MG63 (cell line): ENCODE measurements at regions not wholly inside any gene's neighbourhood (a gene's known extent, or its start where the extent isn't known, plus 50 kb on each side); places are given as distances from the start of the nearest gene placed in this dataset.
A peak's percentile ranks its signal among the peaks of the same experiment; 100 is the strongest.
"Not testable (repeated sequence)": the region's sequence is repeated elsewhere in the genome, so short reads cannot be mapped to it uniquely, and the experiment has no call there.

Source experiments
- DNase-seq: peaks from one replicate; pipeline ENCODE4 v3.0.0-alpha.2; 2020
- H3K27me3 ChIP-seq: fragments of 250-450 bp; sonication (Bioruptor Pico); 2 replicates; pipeline ENCODE4 v1.5.1; 2020; ENCODE audit warnings: mild to moderate bottlenecking, moderate library complexity
- H3K36me3 ChIP-seq: fragments of 250-450 bp; sonication (Bioruptor Pico); 2 replicates; pipeline ENCODE4 v1.5.1; 2020; ENCODE audit warnings: mild to moderate bottlenecking, moderate library complexity
- H3K4me3 ChIP-seq: fragments of 250-450 bp; sonication (Bioruptor Pico); 2 replicates; pipeline ENCODE4 v1.5.1; 2020; ENCODE audit warnings: mild to moderate bottlenecking, moderate library complexity
- H3K9me3 ChIP-seq: fragments of 250-450 bp; sonication (Bioruptor Pico); 2 replicates; pipeline ENCODE4 v1.5.1; 2020; ENCODE audit warnings: mild to moderate bottlenecking, moderate library complexity

DNA sequence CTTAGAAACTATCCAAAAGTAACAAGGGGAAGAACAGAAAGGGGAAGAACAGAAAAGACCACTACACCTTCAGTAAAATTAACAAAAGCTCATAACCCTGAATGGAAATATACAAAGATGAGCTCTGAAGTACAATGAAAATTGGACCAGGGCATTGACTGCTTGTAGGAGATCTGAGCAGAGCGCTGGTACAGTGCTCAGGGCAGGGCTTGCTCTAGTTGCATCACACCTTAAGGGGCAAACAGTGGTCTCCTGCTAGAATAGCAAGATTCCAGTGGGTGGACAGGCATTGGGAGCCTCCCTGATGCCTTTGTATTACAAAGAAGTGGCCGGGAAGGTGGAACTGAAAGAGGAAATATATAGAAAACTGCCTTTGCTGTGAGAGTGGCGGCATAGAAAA lies 111.9 kb upstream of the RGS1 start:
- no peaks in the 10 kb centered on the region for H3K27me3 ChIP-seq
- H3K36me3 ChIP-seq: no peaks in the 10 kb centered on the region
- H3K4me3 ChIP-seq: no peak overlapping the region
- DNase-seq: no peak
- H3K9me3 ChIP-seq: peaks cover 3% of the 10 kb centered on the region

DNA sequence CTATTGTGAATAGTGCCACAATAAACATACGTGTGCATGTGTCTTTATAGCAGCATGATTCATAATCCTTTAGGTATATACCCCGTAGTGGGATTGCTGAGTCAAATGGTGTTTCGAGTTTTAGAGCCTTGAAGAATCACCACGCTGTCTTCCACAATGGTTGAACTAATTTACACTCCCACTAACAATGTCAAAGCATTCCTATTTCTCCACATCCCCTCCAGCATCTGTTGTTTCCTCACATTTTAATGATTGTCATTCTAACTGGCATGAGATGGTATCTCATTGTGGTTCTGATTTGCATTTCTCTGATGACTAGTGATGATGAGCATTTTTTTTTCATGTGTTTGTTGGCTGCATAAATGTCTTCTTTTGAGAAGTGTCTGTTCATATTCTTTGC lies 110.4 kb upstream of the RGS1 start:
- H3K9me3 ChIP-seq, H3K27me3 ChIP-seq, H3K4me3 ChIP-seq, DNase-seq, H3K36me3 ChIP-seq: not testable (repeated sequence)

- Histone ChIP-seq H3K27me3 (peaks cover 4% of the 10 kb centered on the region; the same call in 1 of the 2 replicates), H3K4me3 (no peak overlapping the region), H3K36me3 (no peaks in the 10 kb centered on the region), H3K9me3 (no peaks in the 10 kb centered on the region)
- no peak for DNase-seq
Measured at GRCh38 chr1:192474080-192474683, 101.4 kb upstream of the RGS1 start.

DNA sequence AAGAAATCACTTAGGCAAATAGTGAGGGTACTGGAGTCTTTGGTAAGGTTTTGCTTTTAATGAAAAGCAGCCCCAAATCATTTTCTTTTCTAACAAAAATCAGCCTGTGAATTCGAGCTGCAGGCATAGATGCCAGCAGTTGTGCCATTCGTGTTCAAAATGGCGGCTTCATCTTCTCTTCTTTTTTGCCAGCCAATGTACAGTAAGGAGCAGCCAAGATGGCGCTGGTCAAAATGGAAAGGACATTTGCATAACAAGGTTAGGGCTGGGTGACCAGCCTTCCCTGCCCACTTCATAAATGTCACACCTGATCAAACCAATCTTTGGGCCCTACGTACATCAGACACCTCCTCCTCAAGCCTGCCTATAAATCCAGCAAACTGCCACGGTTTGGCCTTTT lies 100.2 kb upstream of the RGS1 start:
- no peaks in the 10 kb centered on the region for H3K9me3 ChIP-seq
- DNase-seq: no peak
- H3K36me3 ChIP-seq: no peaks in the 10 kb centered on the region
- H3K4me3 ChIP-seq: no peak overlapping the region
- H3K27me3 ChIP-seq: peaks cover 4% of the 10 kb centered on the region; the same call in 1 of the 2 replicates

GRCh38 chr1:192475970-192476369 lies 99.6 kb upstream of the RGS1 start:
- no peaks in the 10 kb centered on the region for H3K36me3 ChIP-seq
- H3K4me3 ChIP-seq: no peak overlapping the region
- H3K9me3 ChIP-seq: no peaks in the 10 kb centered on the region
- H3K27me3 ChIP-seq: peaks cover 4% of the 10 kb centered on the region; the same call in 1 of the 2 replicates
- DNase-seq: no peak

GRCh38 chr1:192476802-192477298 lies 98.7 kb upstream of the RGS1 start:
- Histone ChIP-seq H3K4me3 (no peak overlapping the region), H3K27me3 (peaks cover 2% of the 10 kb centered on the region; the same call in 1 of the 2 replicates), H3K36me3 (no peaks in the 10 kb centered on the region), H3K9me3 (no peaks in the 10 kb centered on the region)
- DNase-seq: peak; percentile 11

DNA sequence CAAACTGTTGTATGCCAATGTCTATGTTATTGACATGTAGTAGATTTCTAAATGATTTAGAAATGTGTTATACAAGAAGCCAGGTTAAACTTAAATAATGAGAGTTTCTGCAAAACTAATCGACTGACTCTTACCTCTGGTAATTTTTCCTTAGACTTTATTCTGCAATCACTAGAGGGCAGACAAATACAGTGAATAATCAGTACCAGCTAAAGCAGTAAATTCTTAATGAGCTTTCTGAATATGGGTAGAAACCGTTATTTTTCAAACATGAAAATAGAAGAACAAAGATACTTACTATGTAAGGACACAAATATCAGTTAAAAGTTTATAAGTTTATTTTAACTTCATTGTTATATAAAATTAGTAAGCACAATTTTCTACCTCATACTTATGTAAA lies 97.9 kb upstream of the RGS1 start:
- H3K36me3 ChIP-seq: no peaks in the 10 kb centered on the region
- H3K9me3 ChIP-seq: no peaks in the 10 kb centered on the region
- no peak overlapping the region for H3K4me3 ChIP-seq
- no peak for DNase-seq
- H3K27me3 ChIP-seq: no peaks in the 10 kb centered on the region

DNA sequence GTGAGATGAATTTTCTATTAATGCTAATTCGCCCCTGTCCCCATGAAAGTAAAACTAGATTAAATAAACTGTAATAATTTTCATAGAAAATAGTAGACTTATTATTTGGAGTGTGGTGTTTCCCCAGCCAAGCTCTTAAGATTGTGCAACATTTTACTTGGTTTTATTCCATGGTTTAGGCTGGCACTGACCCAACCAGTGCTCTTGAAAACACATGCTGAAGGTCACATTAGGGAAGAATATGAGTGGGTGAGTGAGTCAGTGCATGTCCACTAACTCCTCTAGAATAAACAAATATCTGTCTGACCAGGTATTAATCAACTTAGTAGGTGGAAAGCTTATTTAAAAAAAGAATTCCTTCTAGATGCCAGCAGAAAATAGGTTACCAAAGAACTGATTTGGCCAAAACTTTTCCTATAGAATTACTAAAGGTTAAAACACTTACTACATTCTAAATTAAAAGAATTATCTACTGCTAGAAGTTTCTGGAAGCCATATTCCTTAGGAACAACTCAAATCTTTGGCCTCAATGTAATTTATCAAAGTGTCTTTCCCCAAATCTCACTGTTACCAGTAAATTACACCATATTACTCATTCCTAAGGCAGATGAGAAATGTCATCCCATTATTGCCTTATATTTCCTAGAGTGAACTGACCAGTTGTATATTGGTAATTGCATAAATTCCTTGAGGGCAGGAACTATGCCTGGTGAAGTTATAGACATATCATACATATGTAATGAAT lies 89.7 kb upstream of the RGS1 start:
- H3K4me3 ChIP-seq: no peak overlapping the region
- H3K27me3 ChIP-seq: no peaks in the 10 kb centered on the region
- peak; percentile 69 for DNase-seq
- H3K36me3 ChIP-seq: no peaks in the 10 kb centered on the region
- H3K9me3 ChIP-seq: peaks cover 6% of the 10 kb centered on the region; the same call in 1 of the 2 replicates

GRCh38 chr1:192488058-192488457 lies 87.5 kb upstream of the RGS1 start:
- Histone ChIP-seq H3K9me3 (peaks cover 6% of the 10 kb centered on the region; the same call in 1 of the 2 replicates), H3K27me3 (no peaks in the 10 kb centered on the region), H3K4me3 (no peak overlapping the region), H3K36me3 (no peaks in the 10 kb centered on the region)
- no peak for DNase-seq

- H3K36me3 ChIP-seq: no peaks in the 10 kb centered on the region
- H3K27me3 ChIP-seq: no peaks in the 10 kb centered on the region
- peaks cover under 1% of the 10 kb centered on the region; the same call in 1 of the 2 replicates for H3K9me3 ChIP-seq
- H3K4me3 ChIP-seq: no peak overlapping the region
- DNase-seq: no peak
Measured at GRCh38 chr1:192489047-192489446, 86.5 kb upstream of the RGS1 start.

- Histone ChIP-seq H3K36me3 (no peaks in the 10 kb centered on the region), H3K9me3 (no peaks in the 10 kb centered on the region), H3K4me3 (no peak overlapping the region), H3K27me3 (no peaks in the 10 kb centered on the region)
- peak; percentile 69 for DNase-seq
Measured at GRCh38 chr1:192489748-192490147, 85.8 kb upstream of the RGS1 start.

DNA sequence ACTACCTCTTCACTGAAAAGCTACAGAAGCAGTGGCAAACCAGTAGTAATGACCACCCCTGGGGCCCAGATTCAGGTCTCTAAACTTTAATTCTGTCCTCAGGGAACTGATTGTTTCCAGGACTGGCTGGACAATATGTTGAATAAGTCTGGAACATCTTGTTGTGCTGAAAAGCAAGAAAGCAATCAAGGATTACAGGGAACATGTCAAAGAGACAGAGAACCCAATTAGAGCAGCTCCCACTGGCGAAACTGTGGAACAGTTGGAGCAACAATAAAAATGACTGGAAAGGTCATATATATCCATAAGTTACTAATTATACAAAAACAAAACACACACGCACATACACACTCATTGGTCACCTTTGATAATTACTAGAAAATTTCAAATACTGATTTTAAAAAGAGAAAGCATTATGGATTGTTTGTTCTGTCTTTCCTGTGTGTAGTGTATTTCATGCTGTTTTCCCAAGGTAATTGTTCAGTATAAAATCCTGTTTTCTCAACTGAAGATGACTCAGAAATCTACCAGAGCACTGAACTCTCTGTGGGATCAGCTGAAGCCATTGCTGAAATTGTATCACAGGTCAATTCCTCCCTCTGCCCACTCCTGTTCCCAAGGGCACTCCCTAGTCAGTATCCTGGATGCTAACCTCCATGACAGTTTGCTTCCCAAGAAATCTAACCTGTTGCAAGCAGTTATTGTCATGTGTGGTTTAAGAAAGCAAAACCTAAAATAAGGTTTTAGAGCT lies 83.6 kb upstream of the RGS1 start:
- no peak for DNase-seq
- Histone ChIP-seq H3K27me3 (no peaks in the 10 kb centered on the region), H3K4me3 (no peak overlapping the region), H3K9me3 (no peaks in the 10 kb centered on the region), H3K36me3 (no peaks in the 10 kb centered on the region)

- peaks cover under 1% of the 10 kb centered on the region; the same call in 1 of the 2 replicates for H3K9me3 ChIP-seq
- no peak overlapping the region for H3K4me3 ChIP-seq
- DNase-seq: no peak
- H3K36me3 ChIP-seq: no peaks in the 10 kb centered on the region
- H3K27me3 ChIP-seq: no peaks in the 10 kb centered on the region
Measured at GRCh38 chr1:192493584-192493983, 82.0 kb upstream of the RGS1 start.

DNA sequence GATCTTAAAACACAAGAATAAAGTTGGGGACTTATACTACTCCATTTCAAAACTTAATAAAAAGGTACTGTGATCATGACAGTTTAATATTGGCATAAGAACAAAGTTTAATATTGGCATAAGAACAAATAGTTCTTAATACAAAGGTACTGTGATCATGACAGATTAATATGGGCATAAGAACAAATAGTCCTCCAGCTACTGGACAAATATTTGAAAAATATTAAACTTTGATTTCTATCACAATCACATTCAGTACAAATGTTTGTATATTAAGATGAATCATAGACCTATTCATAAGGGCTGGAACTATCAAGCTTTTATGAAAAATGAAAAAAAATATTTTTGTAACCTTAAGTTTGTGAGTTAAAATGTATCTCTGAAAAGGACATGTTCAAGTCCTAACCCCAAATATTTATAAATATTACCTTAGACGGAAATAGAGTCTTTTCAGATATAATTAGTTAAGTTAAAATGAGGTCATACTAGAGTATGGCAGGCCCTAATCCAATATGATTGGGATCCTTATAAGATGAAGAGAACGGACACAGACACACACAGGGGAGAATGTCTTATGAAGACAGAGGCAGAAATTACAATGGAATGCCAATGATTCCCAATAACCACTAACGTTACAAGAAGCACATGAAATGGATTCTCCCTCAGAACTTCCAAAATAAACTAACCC lies 79.1 kb upstream of the RGS1 start:
- Histone ChIP-seq H3K27me3 (no peaks in the 10 kb centered on the region), H3K4me3 (no peak overlapping the region), H3K36me3 (no peaks in the 10 kb centered on the region), H3K9me3 (peaks cover 4% of the 10 kb centered on the region; the same call in 1 of the 2 replicates)
- no peak for DNase-seq

- Histone ChIP-seq H3K36me3 (no peaks in the 10 kb centered on the region), H3K9me3 (peaks cover 4% of the 10 kb centered on the region; the same call in 1 of the 2 replicates), H3K27me3 (no peaks in the 10 kb centered on the region), H3K4me3 (no peak overlapping the region)
- no peak for DNase-seq
Measured at GRCh38 chr1:192497214-192497794, 78.3 kb upstream of the RGS1 start.

DNA sequence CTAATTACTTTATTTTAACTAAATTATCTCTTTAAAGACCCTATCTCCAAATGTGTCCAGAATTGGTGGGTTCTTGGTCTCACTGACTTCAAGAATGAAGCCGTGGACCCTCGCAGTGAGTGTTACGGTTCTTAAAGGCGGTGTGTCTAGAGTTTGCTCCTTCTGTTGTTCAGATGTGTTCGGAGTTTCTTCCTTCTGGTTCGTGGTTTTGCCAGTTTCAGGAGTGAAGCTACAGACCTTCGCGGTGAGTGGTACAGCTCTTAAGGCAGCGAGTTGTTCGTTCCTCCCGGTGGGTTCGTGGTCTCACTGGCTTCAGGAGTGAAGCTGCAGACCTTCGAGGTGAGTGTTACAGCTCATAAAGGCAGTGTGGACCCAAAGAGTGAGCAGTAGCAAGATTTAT lies 77.5 kb upstream of the RGS1 start:
- not testable (repeated sequence) for H3K36me3 ChIP-seq, DNase-seq, H3K9me3 ChIP-seq, H3K4me3 ChIP-seq, H3K27me3 ChIP-seq
